ENCODE measurements at regions not wholly inside any gene's neighbourhood (a gene's known extent, or its start where the extent isn't known, plus 50 kb on each side); places are given as distances from the start of the nearest gene placed in this dataset.

DNA sequence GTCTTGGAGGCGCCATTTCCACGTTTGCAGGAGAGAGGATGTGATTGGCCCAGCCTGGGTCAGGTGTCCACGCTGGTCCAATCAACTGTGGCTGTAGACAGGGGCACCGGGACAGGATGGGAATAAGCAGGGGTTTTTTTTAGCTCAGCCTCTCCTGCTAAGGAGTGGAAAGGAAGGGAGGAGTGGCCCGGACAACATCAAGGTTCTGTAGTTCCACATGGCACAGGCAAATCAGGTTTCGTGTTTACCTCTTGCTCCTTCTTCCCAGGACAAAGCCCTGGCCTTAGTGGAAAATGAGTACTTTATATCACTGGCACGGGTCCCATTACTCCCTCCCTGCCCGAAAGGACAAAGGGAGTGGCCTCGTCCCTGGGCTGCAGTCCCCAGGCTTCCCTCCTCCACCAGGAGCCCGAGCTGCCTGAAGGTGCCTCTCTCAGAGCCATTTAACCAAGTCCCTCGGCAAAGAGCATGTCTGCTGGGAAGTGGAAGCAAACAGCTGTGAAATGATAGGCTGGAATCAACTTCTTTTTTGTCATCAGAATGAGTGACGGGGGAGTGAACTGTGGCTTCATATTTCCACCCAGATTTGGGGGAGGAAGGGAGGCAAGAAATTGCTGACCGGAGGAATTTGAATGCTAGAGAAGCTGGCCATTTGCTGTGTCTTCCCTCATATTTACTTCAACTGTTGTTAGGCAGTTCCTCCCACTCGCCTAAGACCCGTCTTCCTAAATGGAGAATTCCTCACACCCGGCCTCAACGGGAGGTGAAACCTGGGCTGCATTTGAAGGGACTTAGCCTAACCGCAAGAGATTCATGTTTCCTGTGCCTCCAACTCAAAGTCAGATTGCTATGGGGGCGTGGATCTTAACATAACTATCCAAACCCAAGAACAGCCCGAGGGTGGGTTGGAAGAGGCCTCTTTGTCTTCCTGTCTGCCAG lies 84.9 kb upstream of the SLC44A3 start:
- DNase-seq (ENCODE audit: low read depth) = peak; percentile 59

DNA sequence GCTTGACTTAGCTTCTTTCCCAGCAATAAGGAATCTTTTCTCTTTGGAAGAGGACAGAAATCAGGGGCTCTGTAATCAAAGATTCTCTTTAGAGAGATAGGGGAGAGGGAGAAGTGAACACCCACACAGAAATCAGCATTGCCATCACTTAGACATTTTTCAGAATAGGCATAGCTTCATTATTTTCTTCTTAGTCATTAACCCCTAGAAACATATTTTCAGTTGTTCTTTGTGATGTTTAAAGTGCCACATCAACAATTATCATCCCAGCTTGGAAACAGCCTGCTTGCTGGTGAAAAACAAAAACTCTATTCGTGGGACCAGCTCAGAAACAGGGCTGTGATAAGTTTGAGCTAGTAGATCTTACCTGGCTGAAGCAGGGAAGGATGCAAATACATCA lies 88.3 kb upstream of the SLC44A3 start:
- no peak for DNase-seq (ENCODE audit: low read depth)

DNA sequence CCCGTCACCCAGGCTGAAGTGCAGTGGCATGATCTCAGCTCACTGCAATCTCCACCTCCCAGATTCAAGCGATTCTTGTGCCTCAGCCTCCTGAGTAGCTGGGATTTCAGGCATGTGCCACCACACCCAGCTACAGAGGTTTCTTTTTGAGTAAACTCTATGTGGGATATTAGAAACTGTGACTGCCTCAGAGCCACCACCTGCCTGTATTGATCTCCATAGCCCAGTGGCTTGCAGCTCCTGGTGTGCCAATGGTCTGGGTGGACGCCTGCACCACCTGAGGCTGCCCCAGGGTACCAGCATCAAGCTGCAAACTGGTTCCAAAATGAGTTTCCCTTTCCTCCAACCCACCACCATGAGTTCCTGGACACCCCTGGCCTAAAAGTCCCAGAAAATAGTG lies 89.7 kb upstream of the SLC44A3 start:
- no peak for DNase-seq (ENCODE audit: low read depth)

DNA sequence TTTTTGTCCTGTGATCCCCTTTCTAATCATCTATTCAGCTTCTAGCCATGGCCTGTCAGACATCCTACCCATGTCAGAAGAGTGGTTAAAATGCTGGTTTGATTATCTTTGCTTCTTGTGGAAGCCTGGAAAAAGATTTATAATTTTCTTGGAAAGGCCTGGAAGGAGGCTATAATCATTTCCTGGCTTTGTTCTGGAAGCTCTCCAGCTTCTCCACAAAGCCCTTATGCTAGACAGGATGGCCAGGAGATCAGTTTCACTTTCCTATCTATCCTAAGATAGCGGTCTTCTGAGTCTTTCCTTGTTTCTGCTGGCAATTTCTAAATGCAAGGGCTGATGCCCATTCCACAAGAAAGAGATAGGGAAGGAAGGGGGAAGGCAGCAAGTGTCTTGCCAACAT lies 90.9 kb upstream of the SLC44A3 start:
- no peak for DNase-seq (ENCODE audit: low read depth)

DNA sequence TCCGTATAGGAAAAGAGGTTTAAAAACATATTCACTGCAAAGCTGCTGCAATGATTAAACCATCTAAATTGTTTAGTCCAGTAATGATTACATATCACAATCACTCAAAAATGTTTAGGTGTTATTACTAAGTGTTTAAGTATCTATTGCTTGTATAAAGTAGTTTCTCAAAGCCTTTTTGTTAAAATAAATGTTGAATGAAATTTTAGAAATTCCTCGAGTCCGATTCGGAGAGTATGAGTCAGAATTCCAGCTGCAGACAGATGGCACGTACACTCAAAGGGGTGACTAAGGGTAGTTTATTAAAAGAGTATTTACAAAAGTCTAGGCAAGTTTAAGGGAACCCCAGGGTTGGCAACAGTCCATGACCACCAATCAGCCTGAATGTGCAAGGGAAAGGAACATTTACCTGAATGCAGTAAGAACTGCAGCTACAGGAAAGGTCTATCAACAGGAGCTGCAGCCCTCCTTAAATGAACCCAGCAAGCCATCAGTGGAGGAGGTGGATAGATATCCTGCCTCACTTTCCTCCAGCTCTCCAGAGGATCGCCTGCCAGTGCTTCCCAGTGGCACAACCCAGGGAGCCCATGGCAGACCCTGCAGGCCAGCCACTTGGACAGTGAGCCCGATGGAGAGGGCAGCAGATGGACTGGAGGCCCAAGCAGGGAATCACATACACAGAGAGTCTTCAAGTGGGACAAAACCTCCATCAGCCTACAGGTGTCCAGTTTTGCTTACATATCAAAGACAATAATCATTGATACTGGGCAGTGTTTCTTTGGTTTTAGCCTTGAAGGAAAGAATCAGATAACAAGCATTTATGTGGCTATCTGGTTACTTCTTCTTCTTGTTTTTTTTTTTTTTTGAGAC lies 92.1 kb upstream of the SLC44A3 start:
- peak; percentile 98 for DNase-seq (ENCODE audit: low read depth)

DNA sequence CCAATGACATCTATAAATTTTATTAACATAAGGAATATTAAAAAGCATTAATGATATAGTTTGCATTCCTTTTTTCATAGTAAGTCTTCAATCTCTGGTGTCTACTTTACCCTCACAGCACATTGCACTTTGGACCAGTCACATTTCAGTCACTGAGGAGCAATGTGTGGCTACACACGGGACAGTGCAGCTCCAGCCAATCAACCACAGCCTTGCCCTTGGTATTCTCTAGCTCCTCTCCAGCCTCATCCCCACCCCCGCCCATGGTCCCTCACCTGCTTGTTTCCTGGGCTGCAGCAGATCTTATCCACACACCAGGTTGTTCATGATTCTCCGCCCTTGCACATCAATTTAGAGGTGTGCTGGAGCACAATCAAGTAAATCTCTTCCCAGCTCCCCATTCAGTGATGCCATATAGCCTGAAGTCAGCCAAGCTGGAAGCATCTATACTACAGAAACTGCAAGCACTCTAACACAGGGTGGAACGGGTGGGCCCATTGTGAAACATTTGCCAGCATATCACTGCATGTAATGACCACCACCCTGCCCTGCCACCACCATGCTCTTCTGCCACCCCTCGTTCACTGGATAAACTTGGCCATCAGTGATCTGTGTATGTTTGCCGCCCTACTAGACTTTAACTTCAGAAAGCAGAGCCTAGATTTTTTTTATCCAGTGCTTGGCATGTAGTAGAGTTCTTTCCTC lies 93.0 kb upstream of the SLC44A3 start:
- no peak for DNase-seq (ENCODE audit: low read depth)

DNA sequence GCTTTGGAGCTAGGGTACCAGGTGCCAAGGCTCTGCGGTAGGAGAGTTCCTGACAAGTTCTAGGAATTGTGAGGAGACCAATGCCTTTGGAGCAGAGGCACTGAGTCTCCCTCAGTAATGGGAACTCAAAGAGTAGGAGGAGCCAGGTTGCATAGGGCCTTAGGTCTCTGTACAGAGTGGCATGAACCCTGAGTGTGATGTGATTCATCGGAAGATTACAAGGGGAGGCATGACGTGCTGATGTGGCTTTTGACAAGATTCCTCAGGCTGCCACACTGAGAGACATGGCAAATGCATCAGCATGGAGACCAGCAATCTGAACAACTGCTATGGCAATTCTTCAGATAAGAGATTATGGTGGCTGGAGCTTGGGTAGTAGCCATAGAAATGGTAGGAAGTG lies 94.6 kb upstream of the SLC44A3 start:
- DNase-seq (ENCODE audit: low read depth) = no peak

DNA sequence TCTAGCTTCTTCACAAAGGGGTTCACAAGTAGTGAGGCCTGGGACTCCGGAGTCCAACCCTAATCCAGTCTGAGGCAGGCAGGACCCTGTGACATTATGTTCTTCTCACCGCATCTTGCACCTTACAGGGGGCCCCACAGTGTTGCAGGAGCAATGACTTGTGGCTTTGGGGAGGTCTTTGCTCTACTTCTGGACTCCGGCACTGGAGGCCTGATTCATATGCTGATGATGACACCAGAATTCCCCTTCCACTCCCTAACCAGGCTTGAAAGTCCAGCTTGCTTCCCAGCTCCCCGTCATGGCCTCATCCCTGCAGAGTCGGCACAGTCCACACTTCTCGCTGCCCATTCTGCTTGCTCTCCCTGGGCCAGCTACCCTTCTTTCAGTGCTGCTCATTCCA lies 96.3 kb upstream of the SLC44A3 start:
- no peak for DNase-seq (ENCODE audit: low read depth)

DNA sequence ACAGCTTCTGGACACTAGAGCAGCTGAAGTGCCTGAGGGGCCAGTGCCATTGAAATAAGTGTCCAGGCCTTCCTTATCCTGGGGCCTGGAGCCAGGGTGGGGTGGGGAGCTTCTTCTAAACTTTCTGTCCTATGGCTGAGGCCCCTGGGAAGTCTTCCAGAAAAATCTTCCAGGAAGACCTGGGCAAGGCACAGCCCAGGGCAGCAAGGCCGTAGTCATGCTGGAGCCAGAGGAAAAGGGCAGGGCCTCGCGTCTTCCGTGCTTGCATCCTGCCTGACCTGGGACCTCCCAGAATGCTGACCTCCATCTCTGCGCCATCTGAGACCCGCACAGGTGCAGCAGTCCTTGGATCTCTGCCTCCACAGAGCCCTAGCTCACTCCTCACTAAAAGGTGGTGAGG lies 96.7 kb upstream of the SLC44A3 start:
- DNase-seq (ENCODE audit: low read depth) = no peak

DNA sequence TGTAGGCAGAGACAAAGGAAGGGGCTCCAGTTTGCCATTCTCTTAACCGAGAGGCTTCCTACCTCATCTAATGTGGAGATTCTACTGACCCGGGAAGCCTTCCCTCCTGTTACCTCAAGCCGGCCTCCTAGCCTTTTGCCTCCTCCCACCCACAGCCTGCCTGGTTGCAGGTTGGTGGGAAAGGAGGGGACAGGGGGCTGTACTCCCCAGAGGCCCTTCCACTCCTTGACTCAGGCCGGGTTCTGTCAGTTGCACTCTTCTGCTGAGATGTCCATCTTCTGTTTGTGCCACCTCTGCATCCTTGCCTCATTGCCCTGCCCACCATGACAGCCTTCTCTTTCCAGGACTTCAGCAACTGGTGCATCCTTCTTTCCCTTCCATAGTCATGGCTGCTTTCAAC lies 98.0 kb upstream of the SLC44A3 start:
- no peak for DNase-seq (ENCODE audit: low read depth)

DNA sequence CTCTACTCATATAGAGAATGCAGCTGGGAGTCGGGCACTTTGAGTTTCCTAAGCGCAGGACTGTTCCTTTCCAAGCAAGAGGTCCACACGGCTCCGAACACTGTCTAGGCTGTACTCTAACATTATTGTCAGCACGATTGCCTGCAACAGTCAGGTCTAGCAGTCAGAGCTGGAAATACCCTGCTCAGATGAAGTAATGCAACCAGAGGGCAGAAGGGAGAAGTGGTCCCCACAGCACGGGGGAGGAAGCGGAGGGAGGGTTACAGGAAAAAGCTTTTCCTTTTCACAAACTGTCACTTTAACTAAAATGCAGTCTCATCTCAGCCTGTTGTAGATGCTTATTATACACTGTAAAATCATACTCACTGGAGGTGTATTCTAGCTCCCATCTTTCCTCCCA lies 98.9 kb upstream of the SLC44A3 start:
- no peak for DNase-seq (ENCODE audit: low read depth)

DNA sequence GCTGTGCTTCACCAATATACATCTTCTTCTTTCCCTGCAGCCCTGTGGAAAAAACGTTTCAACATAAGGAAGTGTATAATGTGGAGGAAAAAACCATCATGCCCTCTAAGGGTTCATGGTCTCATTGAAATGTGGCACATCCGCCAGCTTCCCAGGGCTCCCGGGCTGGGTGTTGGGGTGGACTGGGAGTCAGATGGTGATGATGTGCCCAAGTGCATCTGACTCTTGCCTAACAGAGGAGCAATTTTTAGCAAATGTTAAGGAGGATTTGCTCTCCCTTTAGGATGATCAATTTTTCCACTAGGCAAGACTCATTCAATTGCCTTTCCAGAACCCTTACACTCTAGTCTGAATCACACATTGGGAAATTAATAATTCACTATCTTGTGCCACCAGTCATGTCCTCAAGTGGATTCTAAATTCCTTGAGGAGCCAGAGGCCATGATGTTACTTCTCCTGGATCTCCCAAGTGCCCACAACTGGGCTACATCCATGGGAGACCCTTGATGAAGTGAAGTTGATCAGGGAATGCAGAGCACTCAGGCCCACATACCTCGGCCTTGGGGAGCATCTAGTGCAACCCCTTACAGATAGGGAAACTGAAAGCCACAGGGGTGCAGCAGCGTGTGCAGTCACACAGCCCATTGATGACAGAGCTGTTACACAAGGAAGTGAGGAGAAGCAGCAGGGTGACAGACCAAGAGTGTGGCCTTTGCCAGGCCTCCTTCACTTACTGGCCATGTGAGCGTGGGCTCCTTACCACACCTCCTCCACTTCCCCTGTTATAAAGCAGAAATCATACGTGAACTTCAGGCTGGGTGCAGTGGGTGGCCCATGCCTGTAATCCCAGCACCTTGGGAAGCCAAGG lies 100.0 kb upstream of the SLC44A3 start:
- no peak for DNase-seq (ENCODE audit: low read depth)

DNA sequence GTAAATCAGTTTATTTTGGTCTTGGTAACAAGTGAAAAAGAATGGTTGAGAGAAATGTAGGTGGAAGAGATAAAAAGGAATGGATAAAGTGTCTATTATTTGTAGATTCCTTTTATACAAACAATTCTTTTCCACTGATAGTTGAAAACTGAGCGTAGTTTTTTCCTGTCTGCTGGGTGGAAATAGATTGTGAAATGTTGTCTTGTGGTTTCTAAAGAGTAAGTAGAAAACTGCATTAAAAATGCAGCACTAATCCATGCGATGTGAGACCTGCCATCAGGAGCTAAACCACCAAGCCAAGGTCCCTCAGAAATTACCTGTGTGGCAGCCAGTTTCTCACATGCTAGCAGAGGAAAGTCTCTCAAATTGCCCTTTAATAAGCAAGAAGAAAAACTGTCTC lies 103.2 kb upstream of the SLC44A3 start:
- no peak for DNase-seq (ENCODE audit: low read depth)

DNA sequence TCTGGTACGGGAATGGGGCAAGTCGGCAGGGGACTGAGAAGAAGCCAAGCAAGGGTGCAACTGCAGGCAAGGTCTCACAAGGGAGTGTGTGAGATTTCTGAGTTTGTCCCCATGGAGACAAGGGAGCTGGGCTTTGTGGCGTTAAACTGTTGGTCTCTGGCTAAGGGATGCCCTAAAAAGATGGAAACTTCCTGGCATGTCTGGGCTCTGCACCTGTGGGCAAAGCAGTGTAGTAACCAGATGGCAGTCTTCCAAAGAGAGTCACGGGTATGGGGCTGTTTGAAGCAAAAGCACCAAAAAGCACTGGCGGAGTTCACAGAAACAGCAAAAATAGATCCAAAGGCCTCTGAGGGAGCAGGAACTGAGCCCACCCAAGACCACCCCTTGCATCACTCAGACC lies 104.8 kb upstream of the SLC44A3 start:
- DNase-seq (ENCODE audit: low read depth) = no peak

DNA sequence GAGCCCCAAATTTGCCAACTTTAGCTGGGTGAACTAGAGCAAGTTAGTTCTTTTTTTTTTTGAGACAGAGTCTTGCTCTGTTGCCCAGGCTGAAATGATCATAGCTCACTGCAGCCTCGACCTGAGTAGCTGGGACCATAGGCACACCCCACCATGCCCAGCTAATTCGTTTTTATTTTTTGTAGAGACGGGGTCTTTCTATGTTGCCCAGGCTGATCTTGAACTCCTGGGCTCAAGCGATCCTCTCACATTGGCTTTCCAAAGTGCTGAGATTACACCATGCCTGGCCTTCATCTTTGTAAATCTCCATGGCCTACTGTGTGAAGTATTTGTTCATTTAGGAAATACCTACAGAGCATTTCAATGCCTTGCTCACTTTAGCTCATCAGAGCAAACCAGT lies 105.6 kb upstream of the SLC44A3 start:
- no peak for DNase-seq (ENCODE audit: low read depth)

DNA sequence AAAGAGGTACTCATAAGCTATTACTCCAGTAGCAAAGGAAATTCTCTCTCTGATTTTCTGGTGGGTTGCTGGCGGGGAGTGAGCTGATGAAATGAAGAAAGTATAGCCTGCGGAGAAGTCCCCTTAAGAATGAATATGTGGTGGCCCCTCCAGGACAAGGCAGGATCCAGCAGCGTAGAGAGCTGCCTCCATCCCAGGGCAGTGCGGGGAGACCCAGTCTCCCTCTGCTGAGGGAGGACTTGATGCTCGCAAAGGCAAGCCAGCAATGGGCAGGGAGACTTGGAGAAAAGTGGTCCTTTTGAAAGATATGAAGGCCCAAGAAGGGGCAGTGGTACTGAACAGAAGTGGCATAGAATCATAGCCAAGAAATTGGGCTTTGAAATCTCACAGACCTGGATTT lies 106.0 kb upstream of the SLC44A3 start:
- DNase-seq (ENCODE audit: low read depth) = no peak

DNA sequence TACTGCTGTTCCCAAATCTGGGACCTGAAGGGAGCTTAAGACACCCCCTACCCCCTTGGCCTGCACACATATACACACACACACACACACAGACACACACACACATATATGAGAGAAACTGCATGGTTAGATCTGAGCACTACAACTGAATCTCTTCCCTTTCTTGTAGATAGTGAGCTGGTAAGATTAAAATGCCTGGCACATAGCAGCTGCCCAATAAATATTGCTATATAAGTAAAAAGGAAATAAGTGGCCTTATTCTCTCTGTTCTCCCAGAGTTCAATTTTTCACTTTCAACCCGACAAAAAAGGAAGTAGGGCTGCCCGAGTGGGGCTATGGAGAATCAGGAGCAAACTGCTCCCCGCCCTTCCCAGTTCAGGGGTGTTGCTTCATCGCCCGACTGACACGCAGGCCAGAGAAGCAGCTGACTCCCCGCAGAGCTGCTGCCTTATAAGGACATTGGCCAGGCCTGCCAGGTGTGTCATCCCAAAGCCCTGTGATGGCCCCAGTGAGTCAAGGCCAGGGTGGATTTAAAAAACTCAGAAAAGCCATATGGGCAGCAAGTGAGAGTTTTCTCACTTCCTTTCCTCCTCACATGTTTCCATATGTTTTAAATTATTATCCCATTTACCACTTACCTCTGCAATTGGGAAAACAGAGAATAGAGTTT lies 106.5 kb upstream of the SLC44A3 start:
- peak; percentile 98 for DNase-seq (ENCODE audit: low read depth)

DNA sequence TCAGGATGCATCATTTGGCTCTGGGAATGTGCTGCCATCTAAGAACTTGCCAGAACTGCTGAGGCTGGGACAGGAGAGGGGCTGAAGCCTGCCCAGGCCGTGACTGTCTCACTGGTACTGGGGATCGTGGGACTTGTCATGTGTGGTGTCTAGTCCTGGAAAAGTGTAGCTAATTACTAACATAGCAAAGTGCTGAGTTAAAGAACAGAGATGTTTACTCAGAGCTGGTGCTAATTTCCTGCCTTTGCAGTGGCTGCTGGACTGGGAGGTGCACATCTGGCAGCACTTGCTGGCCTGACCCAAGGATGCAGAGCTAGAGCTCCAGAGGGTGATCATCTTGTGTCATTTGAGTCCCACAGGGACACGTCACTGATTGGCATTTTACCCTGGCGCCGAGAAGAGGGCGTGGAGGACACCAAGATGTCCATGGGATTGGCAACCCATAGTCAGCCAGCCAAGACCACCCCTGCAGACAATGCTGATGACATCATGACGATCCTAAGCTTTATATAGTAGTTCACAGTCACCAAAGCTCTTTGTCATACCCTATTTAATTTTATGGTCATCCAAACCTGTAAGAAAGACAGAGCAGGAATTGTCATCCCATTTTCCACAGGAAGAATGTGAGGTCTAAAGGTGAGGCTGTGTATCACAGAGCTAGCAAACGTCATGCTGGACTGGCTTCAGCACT lies 110.1 kb upstream of the SLC44A3 start:
- no peak for DNase-seq (ENCODE audit: low read depth)

DNA sequence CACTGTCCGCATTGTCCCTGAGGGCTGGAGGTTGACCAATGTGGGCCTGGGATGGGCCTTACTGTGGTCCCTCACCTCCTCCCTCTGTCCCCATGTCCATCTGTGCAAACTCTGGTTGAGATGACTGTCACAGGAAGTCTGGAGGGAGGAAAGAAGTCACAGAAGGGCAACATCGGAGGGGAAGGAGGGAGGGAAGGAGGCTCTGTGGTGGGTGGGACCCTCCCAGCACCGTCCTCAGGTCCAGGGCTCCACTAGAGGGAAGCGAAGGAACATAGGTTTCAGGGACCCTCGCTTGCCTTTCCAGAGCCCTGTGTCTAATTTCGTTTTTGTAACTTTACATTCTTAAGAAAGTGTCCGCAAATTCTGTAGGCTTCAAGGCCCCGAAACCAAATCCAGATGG lies 111.3 kb upstream of the SLC44A3 start:
- DNase-seq (ENCODE audit: low read depth) = no peak

DNA sequence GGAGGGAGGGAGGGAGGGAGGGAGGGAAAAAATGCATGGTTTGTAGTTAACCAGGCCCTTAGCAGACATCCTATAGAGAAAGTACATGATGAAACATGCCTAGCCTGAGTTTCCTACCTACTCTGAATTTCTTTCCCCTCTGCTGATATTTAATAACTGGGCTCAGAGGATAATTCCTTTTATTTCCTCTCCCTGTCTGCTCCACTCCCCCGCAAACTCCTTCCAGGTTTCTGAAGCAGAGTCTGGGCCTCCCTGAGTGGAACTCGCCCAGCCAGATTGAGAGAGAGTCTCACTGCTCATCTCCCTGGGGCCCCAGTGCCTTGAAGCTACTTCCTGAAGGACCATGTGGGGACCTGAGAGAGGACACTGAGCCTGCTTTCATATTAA lies 111.9 kb upstream of the SLC44A3 start:
- no peak for DNase-seq (ENCODE audit: low read depth)

Data from HS-5 (cell line).